Nephron (organoid): ENCODE measurements at regions not wholly inside any gene's neighbourhood (a gene's known extent, or its start where the extent isn't known, plus 50 kb on each side); places are given as distances from the start of the nearest gene placed in this dataset.
"Not testable (repeated sequence)": the region's sequence is repeated elsewhere in the genome, so short reads cannot be mapped to it uniquely, and the experiment has no call there.

ENCODE experiments used
- H3K27ac Mint-ChIP-seq, 3 experiments: 2 replicates each; pipeline ENCODE4 v1.8.0; 2020; ENCODE audit warnings: mixed read lengths in 3 of 3, mild to moderate bottlenecking in 2 of 3, moderate library complexity in 1 of 3
- H3K27me3 Mint-ChIP-seq: 2 replicates; pipeline ENCODE4 v1.8.0; 2021; ENCODE audit warnings: low read depth, mild to moderate bottlenecking, moderate library complexity, mixed read lengths
- H3K36me3 Mint-ChIP-seq: 2 replicates; pipeline ENCODE4 v1.8.0; 2020; ENCODE audit warnings: low read depth, mixed read lengths
- H3K4me1 Mint-ChIP-seq: 2 replicates; pipeline ENCODE4 v1.8.0; 2020; ENCODE audit warnings: mixed read lengths
- H3K4me3 Mint-ChIP-seq, 3 experiments: 2 replicates each; pipeline ENCODE4 v1.8.0; 2020; ENCODE audit warnings: mild to moderate bottlenecking in 3 of 3, mixed read lengths in 3 of 3, moderate library complexity in 2 of 3
- H3K9me3 Mint-ChIP-seq: 2 replicates; pipeline ENCODE4 v1.8.0; 2020; ENCODE audit warnings: mixed read lengths
- CTCF ChIP-seq, 3 experiments: fragments of 200-600 bp; sonication (generic); IDR thresholded peaks; one replicate each; pipeline ENCODE4 v1.5.0; 2021; ENCODE audit warnings: antibody characterized with exemption in 3 of 3; ENCODE audit not compliant: unreplicated experiment in 3 of 3

GRCh38 chr2:67131257-67131609 is 265.9 kb upstream of the ETAA1 start:
- no peaks in the 10 kb centered on the region for H3K36me3 Mint-ChIP-seq
- peaks cover 4% of the 10 kb centered on the region for H3K27me3 Mint-ChIP-seq
- no peak overlapping the region for H3K4me3 Mint-ChIP-seq
- peak overlapping the region; percentile 78 to 83 (median 80) for H3K27ac Mint-ChIP-seq
- peaks cover 25% of the 10 kb centered on the region for H3K4me1 Mint-ChIP-seq
- no peak for TF ChIP-seq CTCF (IDR thresholded peaks at IDR 0.05; ENCODE audit: unreplicated experiment in 3 of 3)
- peaks cover 3% of the 10 kb centered on the region for H3K9me3 Mint-ChIP-seq

DNA sequence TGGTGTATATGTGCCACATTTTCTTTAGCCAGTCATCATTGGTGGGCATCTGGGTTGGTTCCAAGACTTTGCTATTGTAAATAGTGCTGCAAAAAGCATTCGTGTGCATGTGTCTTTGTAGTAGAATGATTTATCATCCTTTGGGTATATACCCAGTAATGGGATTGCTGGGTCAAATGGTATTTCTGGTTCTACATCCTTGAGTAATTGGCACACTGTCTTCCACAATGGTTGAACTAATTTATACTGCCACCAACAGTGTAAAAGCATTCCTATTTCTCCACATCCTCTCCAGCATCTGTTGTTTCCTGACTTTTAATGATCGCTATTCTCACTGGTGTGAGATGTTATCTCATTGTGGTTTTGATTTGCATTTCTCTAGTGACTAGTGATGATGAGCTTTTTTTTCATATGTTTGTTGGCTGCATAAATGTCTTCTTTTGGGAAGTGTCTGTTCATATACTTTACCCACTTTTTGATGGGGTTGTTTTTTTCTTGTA is 264.6 kb upstream of the ETAA1 start:
- peaks cover 25% of the 10 kb centered on the region for H3K4me1 Mint-ChIP-seq
- H3K27me3 Mint-ChIP-seq, H3K9me3 Mint-ChIP-seq, H3K36me3 Mint-ChIP-seq: not testable (repeated sequence)
- H3K27ac Mint-ChIP-seq: peak overlapping the region in 2 of 3 experiments; percentile 58 to 85
- H3K4me3 Mint-ChIP-seq: peak overlapping the region in 1 of 3 experiments; percentile 17

GRCh38 chr2:67135208-67135607 is 261.9 kb upstream of the ETAA1 start:
- no peaks in the 10 kb centered on the region for H3K36me3 Mint-ChIP-seq
- no peaks in the 10 kb centered on the region for H3K27me3 Mint-ChIP-seq
- H3K27ac Mint-ChIP-seq: peak overlapping the region in 2 of 3 experiments; percentile 10 to 52
- peaks cover 25% of the 10 kb centered on the region for H3K4me1 Mint-ChIP-seq
- no peak for TF ChIP-seq CTCF (IDR thresholded peaks at IDR 0.05; ENCODE audit: unreplicated experiment in 3 of 3)
- H3K9me3 Mint-ChIP-seq: peaks cover 6% of the 10 kb centered on the region
- H3K4me3 Mint-ChIP-seq: no peak overlapping the region

- Mint-ChIP-seq H3K4me3 (no peak overlapping the region), H3K36me3 (no peaks in the 10 kb centered on the region), H3K4me1 (peaks cover 18% of the 10 kb centered on the region), H3K27ac (no peak overlapping the region), H3K27me3 (no peaks in the 10 kb centered on the region), H3K9me3 (peaks cover 6% of the 10 kb centered on the region)
- no peak for TF ChIP-seq CTCF (IDR thresholded peaks at IDR 0.05; ENCODE audit: unreplicated experiment in 3 of 3)
Observed at GRCh38 chr2:67137699-67138098, 259.4 kb upstream of the ETAA1 start.

DNA sequence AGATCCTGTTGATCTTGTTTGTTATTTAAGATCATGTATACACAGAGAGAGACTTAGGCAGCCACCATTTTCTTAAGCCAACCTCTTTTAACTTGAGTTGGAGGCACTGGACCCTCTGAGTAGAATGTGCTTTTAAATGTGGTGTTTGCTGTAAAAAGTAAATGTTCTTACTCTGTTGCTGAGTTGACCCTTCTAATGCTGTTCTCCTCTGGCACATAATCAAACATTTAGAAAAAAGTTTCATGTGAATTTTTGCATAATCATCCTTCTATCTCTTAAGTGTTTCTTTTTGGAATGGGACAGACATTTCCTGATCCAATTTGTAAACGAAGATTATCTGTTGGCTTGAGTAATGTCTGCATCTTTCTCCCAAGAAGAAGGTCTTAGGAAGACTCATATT is 255.1 kb upstream of the ETAA1 start:
- H3K9me3 Mint-ChIP-seq: peaks cover 3% of the 10 kb centered on the region
- no peaks in the 10 kb centered on the region for H3K27me3 Mint-ChIP-seq
- H3K4me1 Mint-ChIP-seq: peaks cover 4% of the 10 kb centered on the region
- H3K4me3 Mint-ChIP-seq: no peak overlapping the region
- H3K27ac Mint-ChIP-seq: peak overlapping the region in 2 of 3 experiments; percentile 10 to 76
- H3K36me3 Mint-ChIP-seq: no peaks in the 10 kb centered on the region
- no peak for TF ChIP-seq CTCF (IDR thresholded peaks at IDR 0.05; ENCODE audit: unreplicated experiment in 3 of 3)

DNA sequence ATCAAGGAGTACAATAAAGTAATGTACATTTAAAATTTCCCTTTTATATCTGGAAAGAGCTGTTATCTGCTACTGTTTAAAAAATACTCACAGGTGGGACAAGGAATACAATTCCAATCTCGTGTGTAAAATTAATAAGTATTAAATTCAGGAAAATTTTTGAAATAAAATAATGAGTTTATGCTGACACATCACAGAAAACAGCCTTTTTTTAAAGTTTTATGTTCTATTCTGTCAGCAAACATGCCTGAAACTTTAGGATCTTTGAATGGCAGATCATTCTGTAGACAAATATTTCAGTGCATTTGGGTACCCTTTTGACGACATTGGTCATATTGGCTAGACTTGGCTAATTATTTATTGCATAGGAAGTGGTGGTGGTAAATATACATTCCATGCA is 254.4 kb upstream of the ETAA1 start:
- no peak for TF ChIP-seq CTCF (IDR thresholded peaks at IDR 0.05; ENCODE audit: unreplicated experiment in 3 of 3)
- H3K27ac Mint-ChIP-seq: peak overlapping the region in 1 of 3 experiments; percentile 76
- H3K4me1 Mint-ChIP-seq: peaks cover 4% of the 10 kb centered on the region
- peaks cover 3% of the 10 kb centered on the region for H3K9me3 Mint-ChIP-seq
- no peaks in the 10 kb centered on the region for H3K36me3 Mint-ChIP-seq
- H3K4me3 Mint-ChIP-seq: no peak overlapping the region
- H3K27me3 Mint-ChIP-seq: no peaks in the 10 kb centered on the region
